IMR-90 (cell line): ENCODE measurements at regions not wholly inside any gene's neighbourhood (a gene's known extent, or its start where the extent isn't known, plus 50 kb on each side); places are given as distances from the start of the nearest gene placed in this dataset.

Source experiments
- ATAC-seq: fragments of 200-7000 bp; cut with Tn5 transposase; 2 replicates; pipeline ENCODE4 v1.9.1; 2020; ENCODE audit warnings: low read depth, mild to moderate bottlenecking, moderate library complexity
- BruUV-seq: library from RNA; stranded (reverse); fragments of 400-500 nt; replicated peaks from 2 replicates; lab custom pipeline; 2021; lab: Mats Ljungman, UMichigan
- CTCF ChIA-PET: fragments of 300-600 bp; formaldehyde crosslinking; extraction: SDS; loops from one replicate; lab custom pipeline; 2021; ENCODE audit warnings: antibody characterized with exemption; lab: Yijun Ruan, JAX
- POLR2A ChIA-PET: fragments of 300-600 bp; sonication (Branson Sonifier 250); formaldehyde crosslinking; loops from one replicate; lab custom pipeline; 2022; ENCODE audit warnings: antibody characterized with exemption; ENCODE audit not compliant: unreplicated experiment; lab: Charles Lee
- DNase-seq: peaks from one replicate; pipeline ENCODE4 v3.0.0; 2013
- H2AFZ ChIP-seq: replicated peaks from 2 replicates; pipeline ENCODE3; 2013; ENCODE audit warnings: low read length, mild to moderate bottlenecking; ENCODE audit not compliant: poor library complexity
- H2AK5ac ChIP-seq: 2 replicates; pipeline ENCODE4 v1.6.1; 2013; ENCODE audit warnings: low read depth, low read length, inconsistent platforms
- H2AK9ac ChIP-seq: replicated peaks from 2 replicates; pipeline ENCODE3; 2013; ENCODE audit warnings: mild to moderate bottlenecking, low read depth, low read length, moderate library complexity; ENCODE audit not compliant: poor library complexity
- H2BK120ac ChIP-seq: 2 replicates; pipeline ENCODE4 v1.6.1; 2013; ENCODE audit warnings: low read depth, low read length, inconsistent platforms
- H2BK15ac ChIP-seq: 3 replicates; pipeline ENCODE4 v1.6.1; 2013; ENCODE audit warnings: low read depth, low read length, inconsistent platforms
- H2BK20ac ChIP-seq: 2 replicates; pipeline ENCODE4 v1.6.1; 2013; ENCODE audit warnings: low read depth, mild to moderate bottlenecking, inconsistent platforms, low read length, moderate library complexity
- H2BK5ac ChIP-seq: 2 replicates; pipeline ENCODE4 v1.6.1; 2013; ENCODE audit warnings: mild to moderate bottlenecking, low read depth, low read length, inconsistent platforms; ENCODE audit not compliant: poor library complexity, severe bottlenecking
- H3K14ac ChIP-seq: replicated peaks from 2 replicates; pipeline ENCODE4 v1.6.1; 2013; ENCODE audit warnings: low read depth, low read length, inconsistent platforms
- H3K18ac ChIP-seq: 2 replicates; pipeline ENCODE4 v1.6.1; 2013; ENCODE audit warnings: low read depth, low read length, control low read depth
- H3K23ac ChIP-seq: 2 replicates; pipeline ENCODE4 v1.6.1; 2013; ENCODE audit warnings: low read depth, low read length, inconsistent platforms
- H3K27ac ChIP-seq: 2 replicates; pipeline ENCODE4 v1.5.1; 2013; ENCODE audit warnings: mild to moderate bottlenecking, control low read depth, low read length; ENCODE audit not compliant: insufficient read depth
- H3K27me3 ChIP-seq: 2 replicates; pipeline ENCODE4 v1.6.1; 2013; ENCODE audit warnings: low read length; ENCODE audit not compliant: control insufficient read depth, insufficient read depth
- H3K36me3 ChIP-seq: 2 replicates; pipeline ENCODE4 v1.6.1; 2013; ENCODE audit warnings: low read length, mixed read lengths; ENCODE audit not compliant: control insufficient read depth, insufficient read depth
- H3K4ac ChIP-seq: 2 replicates; pipeline ENCODE4 v1.6.1; 2013; ENCODE audit warnings: low read depth, low read length, inconsistent platforms
- H3K4me1 ChIP-seq: 2 replicates; pipeline ENCODE4 v1.6.1; 2013; ENCODE audit warnings: low read length, mixed read lengths; ENCODE audit not compliant: control insufficient read depth, insufficient read depth
- H3K4me2 ChIP-seq: 2 replicates; pipeline ENCODE4 v1.6.1; 2013; ENCODE audit warnings: low read depth, mild to moderate bottlenecking, control low read depth, low read length, moderate library complexity
- H3K4me3 ChIP-seq: 2 replicates; pipeline ENCODE4 v1.5.1; 2013; ENCODE audit warnings: low read depth, mild to moderate bottlenecking, control low read depth, low read length, moderate library complexity; ENCODE audit not compliant: insufficient read depth
- H3K56ac ChIP-seq: 2 replicates; pipeline ENCODE4 v1.6.1; 2013; ENCODE audit warnings: low read length, inconsistent platforms; ENCODE audit not compliant: insufficient read depth; ENCODE audit errors: extremely low read depth
- H3K79me1 ChIP-seq, 2 experiments: 2 replicates each; pipeline ENCODE4 v1.6.1; 2013; ENCODE audit warnings: low read length in 2 of 2, inconsistent platforms in 1 of 2, low read depth in 1 of 2
- H3K9ac ChIP-seq: 2 replicates; pipeline ENCODE4 v1.6.1; 2013; ENCODE audit warnings: low read depth, low read length, control low read depth
- H3K9me1 ChIP-seq: 2 replicates; pipeline ENCODE4 v1.6.1; 2013; ENCODE audit warnings: low read length, inconsistent platforms; ENCODE audit not compliant: insufficient read depth
- H3K9me3 ChIP-seq: 2 replicates; pipeline ENCODE4 v1.6.1; 2013; ENCODE audit warnings: low read length; ENCODE audit not compliant: control insufficient read depth, insufficient read depth
- H4K20me1 ChIP-seq: 2 replicates; pipeline ENCODE4 v1.6.1; 2013; ENCODE audit warnings: low read length, inconsistent platforms; ENCODE audit not compliant: insufficient read depth
- H4K5ac ChIP-seq: 2 replicates; pipeline ENCODE4 v1.6.1; 2013; ENCODE audit warnings: mild to moderate bottlenecking, low read depth, low read length, control low read depth
- H4K8ac ChIP-seq, 2 experiments: 2 replicates each; pipeline ENCODE4 v1.6.1; 2013; ENCODE audit warnings: low read depth in 2 of 2, low read length in 2 of 2, control low read depth in 1 of 2, inconsistent platforms in 1 of 2
- H4K91ac ChIP-seq: 2 replicates; pipeline ENCODE4 v1.6.1; 2013; ENCODE audit warnings: low read depth, low read length, inconsistent platforms; ENCODE audit not compliant: insufficient read depth
- BHLHE40 ChIP-seq: fragments of 150-350 bp; IDR thresholded peaks from 2 replicates; pipeline ENCODE4 v1.6.1; 2016; ENCODE audit warnings: mild to moderate bottlenecking, low read depth, low read length
- CEBPB ChIP-seq: IDR thresholded peaks from 2 replicates; pipeline ENCODE4 v1.6.1; 2012; ENCODE audit warnings: low read depth, low read length, improper control_type of control experiment
- CHD1 ChIP-seq: IDR thresholded peaks from 2 replicates; pipeline ENCODE4 v1.6.1; 2012; ENCODE audit warnings: low read depth, low read length, improper control_type of control experiment
- CTCF ChIP-seq: conservative IDR thresholded peaks from 2 replicates; pipeline ENCODE4 v1.5.1; 2012; ENCODE audit warnings: mild to moderate bottlenecking, low read depth, low read length, improper control_type of control experiment
- ELK1 ChIP-seq: fragments of 150-350 bp; IDR thresholded peaks from 2 replicates; pipeline ENCODE4 v1.6.1; 2016; ENCODE audit warnings: low read depth, mild to moderate bottlenecking, low read length, moderate library complexity, borderline replicate concordance
- FOS ChIP-seq: fragments of 150-350 bp; IDR thresholded peaks from 2 replicates; pipeline ENCODE4 v1.6.1; 2016; ENCODE audit warnings: low read depth, low read length
- MAFK ChIP-seq: IDR thresholded peaks from 2 replicates; pipeline ENCODE4 v1.6.1; 2012; ENCODE audit warnings: low read depth, low read length, improper control_type of control experiment
- MAZ ChIP-seq: IDR thresholded peaks from 2 replicates; pipeline ENCODE4 v1.6.1; 2012; ENCODE audit warnings: low read depth, mild to moderate bottlenecking, low read length, improper control_type of control experiment, moderate library complexity, borderline replicate concordance
- MXI1 ChIP-seq: IDR thresholded peaks from 2 replicates; pipeline ENCODE4 v1.6.1; 2012; ENCODE audit warnings: low read depth, mild to moderate bottlenecking, low read length, moderate library complexity, borderline replicate concordance
- NFE2L2 ChIP-seq: fragments of 150-350 bp; IDR thresholded peaks from 2 replicates; pipeline ENCODE4 v1.6.1; 2016; ENCODE audit warnings: low read depth, mild to moderate bottlenecking, low read length
- POLR2A ChIP-seq: IDR thresholded peaks from 2 replicates; pipeline ENCODE4 v1.6.1; 2012; ENCODE audit warnings: mild to moderate bottlenecking, low read depth, low read length
- RAD21 ChIP-seq: IDR thresholded peaks from 2 replicates; pipeline ENCODE4 v1.6.1; 2012; ENCODE audit warnings: low read length, improper control_type of control experiment
- RCOR1 ChIP-seq: IDR thresholded peaks from 2 replicates; pipeline ENCODE4 v1.6.1; 2012; ENCODE audit warnings: mild to moderate bottlenecking, low read length, improper control_type of control experiment; ENCODE audit not compliant: insufficient replicate concordance
- RFX5 ChIP-seq: IDR thresholded peaks from 2 replicates; pipeline ENCODE4 v1.8.0; 2012; ENCODE audit warnings: low read depth, mild to moderate bottlenecking, low read length, moderate library complexity
- SMC3 ChIP-seq: fragments of 150-350 bp; IDR thresholded peaks from 2 replicates; pipeline ENCODE4 v1.6.1; 2016; ENCODE audit warnings: low read depth, mild to moderate bottlenecking, antibody characterized with exemption, low read length, moderate library complexity
- USF2 ChIP-seq: fragments of 150-350 bp; IDR thresholded peaks from 2 replicates; pipeline ENCODE4 v1.6.1; 2017; ENCODE audit warnings: mild to moderate bottlenecking, antibody characterized with exemption, low read length, low read depth
- dilution Hi-C: fragments of 300-500 bp; cut with HindIII; formaldehyde crosslinking; loops from one replicate; pipeline ENCODE4 v1.14.3; 2018; ENCODE audit warnings: low sequenced_read_pairs; ENCODE audit not compliant: unreplicated experiment
- in situ Hi-C: fragments of 300-500 bp; cut with MboI; formaldehyde crosslinking; loops from 3 replicates; pipeline ENCODE4 v1.14.3; 2019; ENCODE audit warnings: low sequenced_read_pairs, inconsistent platforms, mixed read lengths
- intact Hi-C: fragments of 100-400 bp; cut with micrococcal nuclease; formaldehyde crosslinking; loops from 2 replicates; pipeline ENCODE4 v1.10.0; 2022

- in situ Hi-C loops (no loop called here), intact Hi-C loops (no loop called here), dilution Hi-C loops (no loop called here)
- H4K20me1 ChIP-seq: no peaks in the 10 kb centered on the region
- no peak overlapping the region for H4K5ac ChIP-seq
- ChIA-PET CTCF (interaction anchor here (0.6 kb wide), 2 partner anchors 78 to 295 kb away, joined by 3 to 5 read pairs; no protein-coding TSS in a partner anchor), POLR2A (no interaction called here)
- no peak overlapping the region for H2AFZ ChIP-seq
- no peak overlapping the region for H3K18ac ChIP-seq
- no peak overlapping the region for H2AK5ac ChIP-seq
- H2BK20ac ChIP-seq: no peak overlapping the region
- H3K27me3 ChIP-seq: no peaks in the 10 kb centered on the region
- no peak overlapping the region for H3K14ac ChIP-seq
- no peaks in the 10 kb centered on the region for H3K9me3 ChIP-seq
- no peak overlapping the region for H3K9ac ChIP-seq
- no TSS peak for BruUV-seq
- no peak overlapping the region for H3K27ac ChIP-seq
- H2BK15ac ChIP-seq: no peak overlapping the region
- H2BK120ac ChIP-seq: no peak overlapping the region
- DNase-seq (peak; percentile 58), ATAC-seq (no peak)
- no peak overlapping the region for H3K4me3 ChIP-seq
- H4K91ac ChIP-seq: no peak overlapping the region
- H3K79me1 ChIP-seq: no peaks in the 10 kb centered on the region
- H2AK9ac ChIP-seq: no peak overlapping the region
- TF ChIP-seq MXI1: no peak
- no peak for TF ChIP-seq MAZ
- no peak for TF ChIP-seq RCOR1
- TF ChIP-seq BHLHE40: no peak
- TF ChIP-seq POLR2A: no peak
- TF ChIP-seq CEBPB: no peak
- TF ChIP-seq NFE2L2: no peak
- TF ChIP-seq SMC3: no peak
- no peak for TF ChIP-seq CHD1
- TF ChIP-seq RFX5: no peak
- TF ChIP-seq RAD21: no peak
- TF ChIP-seq MAFK: no peak
- no peak for TF ChIP-seq CTCF
- no peak for TF ChIP-seq USF2
- no peak for TF ChIP-seq FOS
- TF ChIP-seq ELK1: no peak
- no peak overlapping the region for H3K56ac ChIP-seq
- no peaks in the 10 kb centered on the region for H3K9me1 ChIP-seq
- no peak overlapping the region for H2BK5ac ChIP-seq
- no peak overlapping the region for H3K4me2 ChIP-seq
- no peak overlapping the region for H4K8ac ChIP-seq
- H3K36me3 ChIP-seq: no peaks in the 10 kb centered on the region
- H3K4me1 ChIP-seq: no peaks in the 10 kb centered on the region
- no peak overlapping the region for H3K23ac ChIP-seq
- H3K4ac ChIP-seq: no peak overlapping the region
Measured at GRCh38 chr3:180358179-180358578, 243.8 kb upstream of the TTC14 start.
